Parathyroid adenoma (tissue), 2 donors: ENCODE measurements at regions not wholly inside any gene's neighbourhood (a gene's known extent, or its start where the extent isn't known, plus 50 kb on each side); places are given as distances from the start of the nearest gene placed in this dataset.

Experiments
- H2AFZ ChIP-seq: fragments of 300-600 bp; sonication (generic); one replicate; pipeline ENCODE4 v1.7.0; 2017; ENCODE audit warnings: antibody characterized with exemption, mild to moderate bottlenecking
- H3K27ac ChIP-seq: fragments of 300-600 bp; sonication (generic); one replicate; pipeline ENCODE4 v1.7.0; 2017
- H3K27me3 ChIP-seq: fragments of 300-600 bp; sonication (generic); one replicate; pipeline ENCODE4 v1.7.0; 2017; ENCODE audit warnings: low read length; ENCODE audit not compliant: control insufficient read depth, insufficient read depth
- H3K36me3 ChIP-seq: fragments of 300-600 bp; sonication (generic); one replicate; pipeline ENCODE4 v1.7.0; 2017; ENCODE audit warnings: low read length; ENCODE audit not compliant: control insufficient read depth, insufficient read depth
- H3K4me1 ChIP-seq: fragments of 300-600 bp; sonication (generic); one replicate; pipeline ENCODE4 v1.7.0; 2017; ENCODE audit warnings: control low read depth
- H3K4me2 ChIP-seq: fragments of 300-600 bp; sonication (generic); one replicate; pipeline ENCODE4 v1.7.0; 2017; ENCODE audit warnings: low read length
- H3K4me3 ChIP-seq: fragments of 300-600 bp; sonication (generic); one replicate; pipeline ENCODE4 v1.7.0; 2017; ENCODE audit warnings: low read depth, low read length
- H3K79me2 ChIP-seq: fragments of 300-600 bp; sonication (generic); one replicate; pipeline ENCODE4 v1.7.0; 2017; ENCODE audit warnings: control low read depth
- H3K9ac ChIP-seq: fragments of 300-600 bp; sonication (generic); one replicate; pipeline ENCODE4 v1.7.0; 2017; ENCODE audit warnings: mild to moderate bottlenecking
- H3K9me3 ChIP-seq: fragments of 300-600 bp; sonication (generic); one replicate; pipeline ENCODE4 v1.7.0; 2017; ENCODE audit warnings: low read length; ENCODE audit not compliant: control insufficient read depth
- CTCF ChIP-seq: fragments of 300-600 bp; sonication (generic); IDR thresholded peaks from one replicate; pipeline ENCODE4 v1.7.0; 2017; ENCODE audit warnings: antibody characterized with exemption, mild to moderate bottlenecking
- donor health status: primary hyperparathyroidism.

- TF ChIP-seq CTCF = no peak
- H3K27me3 ChIP-seq = no peaks in the 10 kb centered on the region
- H3K9me3 ChIP-seq = no peaks in the 10 kb centered on the region
- no peak overlapping the region for H3K4me3 ChIP-seq
- no peaks in the 10 kb centered on the region for H3K79me2 ChIP-seq
- H3K4me1 ChIP-seq = no peaks in the 10 kb centered on the region
- H3K4me2 ChIP-seq = no peak overlapping the region
- no peak overlapping the region for H3K27ac ChIP-seq
- H3K36me3 ChIP-seq = no peaks in the 10 kb centered on the region
- no peak overlapping the region for H2AFZ ChIP-seq
- H3K9ac ChIP-seq = no peak overlapping the region
These were observed 1509.3 kb downstream of the FAM181B start for GRCh38 chr11:81224396-81224795.

- Histone ChIP-seq H3K27ac (no peak overlapping the region), H3K27me3 (no peaks in the 10 kb centered on the region), H3K9me3 (no peaks in the 10 kb centered on the region), H3K4me2 (no peak overlapping the region), H3K36me3 (no peaks in the 10 kb centered on the region), H2AFZ (no peak overlapping the region), H3K9ac (no peak overlapping the region), H3K79me2 (no peaks in the 10 kb centered on the region), H3K4me1 (no peaks in the 10 kb centered on the region), H3K4me3 (no peak overlapping the region)
- TF ChIP-seq CTCF = no peak
These were observed 1511.2 kb downstream of the FAM181B start for GRCh38 chr11:81222491-81222890.

GRCh38 chr11:81220146-81220895, 1513.3 kb downstream of the FAM181B start:
- Histone ChIP-seq H3K27me3 (no peaks in the 10 kb centered on the region), H3K4me1 (no peaks in the 10 kb centered on the region), H3K27ac (no peak overlapping the region), H3K36me3 (no peaks in the 10 kb centered on the region), H3K4me3 (no peak overlapping the region), H3K4me2 (no peak overlapping the region), H3K9me3 (no peaks in the 10 kb centered on the region), H3K79me2 (no peaks in the 10 kb centered on the region), H3K9ac (no peak overlapping the region), H2AFZ (no peak overlapping the region)
- no peak for TF ChIP-seq CTCF

GRCh38 chr11:81219661-81220060, 1514.0 kb downstream of the FAM181B start:
- Histone ChIP-seq H3K9ac (no peak overlapping the region), H3K4me1 (no peaks in the 10 kb centered on the region), H3K79me2 (no peaks in the 10 kb centered on the region), H3K4me3 (no peak overlapping the region), H3K4me2 (no peak overlapping the region), H3K27ac (no peak overlapping the region), H3K9me3 (no peaks in the 10 kb centered on the region), H3K27me3 (no peaks in the 10 kb centered on the region), H3K36me3 (no peaks in the 10 kb centered on the region), H2AFZ (no peak overlapping the region)
- TF ChIP-seq CTCF = no peak

- H3K4me3 ChIP-seq = no peak overlapping the region
- H3K9ac ChIP-seq = no peak overlapping the region
- H3K27ac ChIP-seq = no peak overlapping the region
- H3K4me1 ChIP-seq = no peaks in the 10 kb centered on the region
- no peaks in the 10 kb centered on the region for H3K27me3 ChIP-seq
- H3K36me3 ChIP-seq = no peaks in the 10 kb centered on the region
- no peaks in the 10 kb centered on the region for H3K79me2 ChIP-seq
- no peak overlapping the region for H3K4me2 ChIP-seq
- no peak overlapping the region for H2AFZ ChIP-seq
- TF ChIP-seq CTCF = no peak
- H3K9me3 ChIP-seq = no peaks in the 10 kb centered on the region
These were observed 1515.2 kb downstream of the FAM181B start for GRCh38 chr11:81218440-81218839.
